Right lobe of liver (tissue), 6 donors: ENCODE measurements at regions not wholly inside any gene's neighbourhood (a gene's known extent, or its start where the extent isn't known, plus 50 kb on each side); places are given as distances from the start of the nearest gene placed in this dataset.

Source experiments
- ATAC-seq, 4 donors: fragments of 200-7000 bp; cut with Tn5 transposase; one replicate each; pipeline ENCODE4 v1.9.1; 2020; ENCODE audit warnings: mild to moderate bottlenecking in 4 of 4, moderate library complexity in 4 of 4
- DNase-seq, 3 donors: peaks; one replicate each; pipeline ENCODE4 v3.0.0-alpha.2; 2020
- H3K27ac ChIP-seq, 3 donors: fragments of 200-600 bp; one replicate each; pipeline ENCODE4 v1.8.0; 2022
- H3K27me3 ChIP-seq, 2 donors: fragments of 200-600 bp; one replicate each; pipeline ENCODE4 v1.8.0; 2022
- H3K36me3 ChIP-seq, 4 donors: fragments of 200-600 bp; sonication (generic) in 1 of 4; one replicate each; pipeline versions ENCODE4 v1.5.1 to v1.8.0; 2017 to 2022; ENCODE audit warnings: control low read depth in 1 of 4
- H3K4me1 ChIP-seq, 4 donors: fragments of 200-600 bp; sonication (generic) in 1 of 4; one replicate each; pipeline versions ENCODE4 v1.5.1 to v1.8.0; 2017 to 2022; ENCODE audit warnings: control low read depth in 1 of 4
- H3K4me3 ChIP-seq, 3 donors: fragments of 200-600 bp; one replicate each; pipeline ENCODE4 v1.8.0; 2022
- H3K9me3 ChIP-seq, 4 donors: fragments of 200-600 bp; sonication (generic) in 1 of 4; one replicate each; pipeline versions ENCODE4 v1.5.1 to v1.8.0; 2017 to 2022; ENCODE audit warnings: control low read depth in 1 of 4
- CTCF ChIP-seq, 4 donors: fragments of 200-600 bp in 3 of 4; fragments of 450-650 bp in 1 of 4; IDR thresholded peaks; one replicate each; pipeline versions ENCODE4 v1.5.1 to v1.8.0; 2016 to 2022; ENCODE audit warnings: antibody characterized with exemption in 4 of 4, mild to moderate bottlenecking in 2 of 4
- POLR2A ChIP-seq: fragments of 450-650 bp; IDR thresholded peaks from one replicate; pipeline ENCODE4 v1.6.1; 2017; ENCODE audit warnings: antibody characterized with exemption, mild to moderate bottlenecking
- WGBS: methylation state at CpG from one replicate; pipeline ENCODE4 v1.1.6; 2018; ENCODE audit warnings: low coverage, low lambda C conversion rate; ENCODE audit not compliant: insufficient coverage; ENCODE audit errors: missing lambda C conversion rate; 5-methylcytosine and 5-hydroxymethylcytosine counted together
- intact Hi-C, 2 donors: fragments of 100-400 bp; cut with DNase I; formaldehyde crosslinking; loops; one replicate each; pipeline versions ENCODE4 v1.11.2 to v1.14.1; 2022
- donor health status: DM: no; HTN: yes; CAD: no.
- donor health status: DM: no; HTN: no; CAD: no.
- donor health status: DM: no; HTN: no; CAD: no.
- donor health status: DM: no; HTN: yes; CAD: no.
- donor health status: DM: no; HTN: yes; CAD: no.

- TF ChIP-seq POLR2A, result no peak
- no peak for TF ChIP-seq CTCF (IDR thresholded peaks at IDR 0.05)
- no peaks in the 10 kb centered on the region for H3K4me1 ChIP-seq
- H3K9me3 ChIP-seq, result no peaks in the 10 kb centered on the region
- ATAC-seq (no peak), DNase-seq (no peak)
- WGBS, result 36% methylated on average over 4 of the region's 4 CpGs
- intact Hi-C loops, result no loop called here
- no peak overlapping the region for H3K27ac ChIP-seq
- no peaks in the 10 kb centered on the region for H3K36me3 ChIP-seq
- no peaks in the 10 kb centered on the region for H3K27me3 ChIP-seq
- H3K4me3 ChIP-seq, result no peak overlapping the region
Measured at GRCh38 chr6:76466286-76466685, 393.8 kb upstream of the IMPG1 start.

GRCh38 chr6:76465410-76465809 lies 392.9 kb upstream of the IMPG1 start:
- Histone ChIP-seq H3K4me1 (no peaks in the 10 kb centered on the region), H3K27me3 (no peaks in the 10 kb centered on the region), H3K27ac (no peak overlapping the region), H3K36me3 (no peaks in the 10 kb centered on the region), H3K9me3 (no peaks in the 10 kb centered on the region), H3K4me3 (no peak overlapping the region)
- intact Hi-C loops, result no loop called here
- ATAC-seq (no peak), DNase-seq (no peak)
- TF ChIP-seq CTCF (IDR thresholded peaks at IDR 0.05) (no peak), POLR2A (no peak)

GRCh38 chr6:76453270-76453669 lies 380.8 kb upstream of the IMPG1 start:
- 55% methylated on average over 2 of the region's 15 CpGs for WGBS
- intact Hi-C loops, result no loop called here
- Histone ChIP-seq H3K4me1 (no peaks in the 10 kb centered on the region), H3K27ac (no peak overlapping the region), H3K27me3 (no peaks in the 10 kb centered on the region), H3K36me3 (no peaks in the 10 kb centered on the region), H3K9me3 (no peaks in the 10 kb centered on the region), H3K4me3 (no peak overlapping the region)
- ATAC-seq (peak in 1 of 4 donors; percentile 32), DNase-seq (peak in 1 of 3 donors; percentile 52)
- TF ChIP-seq POLR2A (no peak), CTCF (IDR thresholded peaks at IDR 0.05) (no peak)

- no peak for DNase-seq
- intact Hi-C loops, result no loop called here
- ATAC-seq, result no peak
- H3K27me3 ChIP-seq, result no peaks in the 10 kb centered on the region
- H3K4me3 ChIP-seq, result no peak overlapping the region
- H3K36me3 ChIP-seq, result no peaks in the 10 kb centered on the region
- WGBS, result 59% methylated on average over 9 of the region's 20 CpGs
- no peak overlapping the region for H3K27ac ChIP-seq
- TF ChIP-seq CTCF (IDR thresholded peaks at IDR 0.05), result no peak
- no peak for TF ChIP-seq POLR2A
- no peaks in the 10 kb centered on the region for H3K9me3 ChIP-seq
- no peaks in the 10 kb centered on the region for H3K4me1 ChIP-seq
Measured at GRCh38 chr6:76451926-76452709, 379.7 kb upstream of the IMPG1 start.
